ENCODE measurements at regions not wholly inside any gene's neighbourhood (a gene's known extent, or its start where the extent isn't known, plus 50 kb on each side); places are given as distances from the start of the nearest gene placed in this dataset.
"Not testable (repeated sequence)": the region's sequence is repeated elsewhere in the genome, so short reads cannot be mapped to it uniquely, and the experiment has no call there.

- H3K4me3 ChIP-seq (ENCODE audit: low read depth, low read length); in situ Hi-C loops (cut with HindIII; ENCODE audit: low sequenced_read_pairs); DNase-seq (ENCODE audit: low read depth): not testable (repeated sequence)
Measured at GRCh38 chr11:3531280-3531679, 110.5 kb downstream of the ART5 start.

GRCh38 chr11:3523567-3523966 is 118.2 kb downstream of the ART5 start:
- in situ Hi-C loops (cut with HindIII; ENCODE audit: low sequenced_read_pairs); H3K4me3 ChIP-seq (ENCODE audit: low read depth, low read length); DNase-seq (ENCODE audit: low read depth): not testable (repeated sequence)

GRCh38 chr11:3520905-3521304 is 120.9 kb downstream of the ART5 start:
- in situ Hi-C loops (cut with HindIII; ENCODE audit: low sequenced_read_pairs); DNase-seq (ENCODE audit: low read depth); H3K4me3 ChIP-seq (ENCODE audit: low read depth, low read length): not testable (repeated sequence)

GRCh38 chr11:3519841-3520240 is 122.0 kb downstream of the ART5 start:
- H3K4me3 ChIP-seq (ENCODE audit: low read depth, low read length); in situ Hi-C loops (cut with HindIII; ENCODE audit: low sequenced_read_pairs); DNase-seq (ENCODE audit: low read depth): not testable (repeated sequence)

- DNase-seq (ENCODE audit: low read depth); H3K4me3 ChIP-seq (ENCODE audit: low read depth, low read length); in situ Hi-C loops (cut with HindIII; ENCODE audit: low sequenced_read_pairs): not testable (repeated sequence)
Measured at GRCh38 chr11:3516934-3517567, 124.7 kb downstream of the ART5 start.

- DNase-seq (ENCODE audit: low read depth); in situ Hi-C loops (cut with HindIII; ENCODE audit: low sequenced_read_pairs); H3K4me3 ChIP-seq (ENCODE audit: low read depth, low read length): not testable (repeated sequence)
Measured at GRCh38 chr11:3516345-3516933, 125.4 kb downstream of the ART5 start.

GRCh38 chr11:3514635-3515424 is 127.0 kb downstream of the ART5 start:
- H3K4me3 ChIP-seq (ENCODE audit: low read depth, low read length); DNase-seq (ENCODE audit: low read depth); in situ Hi-C loops (cut with HindIII; ENCODE audit: low sequenced_read_pairs): not testable (repeated sequence)

- in situ Hi-C loops (cut with HindIII; ENCODE audit: low sequenced_read_pairs); H3K4me3 ChIP-seq (ENCODE audit: low read depth, low read length); DNase-seq (ENCODE audit: low read depth): not testable (repeated sequence)
Measured at GRCh38 chr11:3513311-3513710, 128.5 kb downstream of the ART5 start.

GRCh38 chr11:3512751-3513150 is 129.0 kb downstream of the ART5 start:
- DNase-seq (ENCODE audit: low read depth); H3K4me3 ChIP-seq (ENCODE audit: low read depth, low read length); in situ Hi-C loops (cut with HindIII; ENCODE audit: low sequenced_read_pairs): not testable (repeated sequence)

GRCh38 chr11:3512133-3512703 is 129.6 kb downstream of the ART5 start:
- H3K4me3 ChIP-seq (ENCODE audit: low read depth, low read length); in situ Hi-C loops (cut with HindIII; ENCODE audit: low sequenced_read_pairs); DNase-seq (ENCODE audit: low read depth): not testable (repeated sequence)

GRCh38 chr11:3511416-3512132 is 130.2 kb downstream of the ART5 start:
- H3K4me3 ChIP-seq (ENCODE audit: low read depth, low read length); DNase-seq (ENCODE audit: low read depth); in situ Hi-C loops (cut with HindIII; ENCODE audit: low sequenced_read_pairs): not testable (repeated sequence)

- in situ Hi-C loops (cut with HindIII; ENCODE audit: low sequenced_read_pairs); H3K4me3 ChIP-seq (ENCODE audit: low read depth, low read length); DNase-seq (ENCODE audit: low read depth): not testable (repeated sequence)
Measured at GRCh38 chr11:3509563-3509962, 130.6 kb upstream of the ZNF195 start.

GRCh38 chr11:3499198-3499597 is 120.3 kb upstream of the ZNF195 start:
- DNase-seq (ENCODE audit: low read depth); H3K4me3 ChIP-seq (ENCODE audit: low read depth, low read length); in situ Hi-C loops (cut with HindIII; ENCODE audit: low sequenced_read_pairs): not testable (repeated sequence)

GRCh38 chr11:3498356-3498755 is 119.4 kb upstream of the ZNF195 start:
- H3K4me3 ChIP-seq (ENCODE audit: low read depth, low read length); in situ Hi-C loops (cut with HindIII; ENCODE audit: low sequenced_read_pairs); DNase-seq (ENCODE audit: low read depth): not testable (repeated sequence)

GRCh38 chr11:3493152-3493551 is 114.2 kb upstream of the ZNF195 start:
- in situ Hi-C loops (cut with HindIII; ENCODE audit: low sequenced_read_pairs); DNase-seq (ENCODE audit: low read depth); H3K4me3 ChIP-seq (ENCODE audit: low read depth, low read length): not testable (repeated sequence)

- DNase-seq (ENCODE audit: low read depth); in situ Hi-C loops (cut with HindIII; ENCODE audit: low sequenced_read_pairs); H3K4me3 ChIP-seq (ENCODE audit: low read depth, low read length): not testable (repeated sequence)
Measured at GRCh38 chr11:3488003-3488402, 109.1 kb upstream of the ZNF195 start.

GRCh38 chr11:3485737-3486136 is 106.8 kb upstream of the ZNF195 start:
- DNase-seq (ENCODE audit: low read depth); H3K4me3 ChIP-seq (ENCODE audit: low read depth, low read length); in situ Hi-C loops (cut with HindIII; ENCODE audit: low sequenced_read_pairs): not testable (repeated sequence)

Measured in astrocyte of the cerebellum (primary cell).